ENCODE measurements at regions not wholly inside any gene's neighbourhood (a gene's known extent, or its start where the extent isn't known, plus 50 kb on each side); places are given as distances from the start of the nearest gene placed in this dataset.

GRCh38 chr13:61838568-61838967, 422.9 kb upstream of the PCDH20 start:
- no peak for DNase-seq (ENCODE audit: extremely low read depth, low read depth)
- TF ChIP-seq, protein P1, sequence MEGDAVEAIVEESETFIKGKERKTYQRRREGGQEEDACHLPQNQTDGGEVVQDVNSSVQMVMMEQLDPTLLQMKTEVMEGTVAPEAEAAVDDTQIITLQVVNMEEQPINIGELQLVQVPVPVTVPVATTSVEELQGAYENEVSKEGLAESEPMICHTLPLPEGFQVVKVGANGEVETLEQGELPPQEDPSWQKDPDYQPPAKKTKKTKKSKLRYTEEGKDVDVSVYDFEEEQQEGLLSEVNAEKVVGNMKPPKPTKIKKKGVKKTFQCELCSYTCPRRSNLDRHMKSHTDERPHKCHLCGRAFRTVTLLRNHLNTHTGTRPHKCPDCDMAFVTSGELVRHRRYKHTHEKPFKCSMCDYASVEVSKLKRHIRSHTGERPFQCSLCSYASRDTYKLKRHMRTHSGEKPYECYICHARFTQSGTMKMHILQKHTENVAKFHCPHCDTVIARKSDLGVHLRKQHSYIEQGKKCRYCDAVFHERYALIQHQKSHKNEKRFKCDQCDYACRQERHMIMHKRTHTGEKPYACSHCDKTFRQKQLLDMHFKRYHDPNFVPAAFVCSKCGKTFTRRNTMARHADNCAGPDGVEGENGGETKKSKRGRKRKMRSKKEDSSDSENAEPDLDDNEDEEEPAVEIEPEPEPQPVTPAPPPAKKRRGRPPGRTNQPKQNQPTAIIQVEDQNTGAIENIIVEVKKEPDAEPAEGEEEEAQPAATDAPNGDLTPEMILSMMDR (IDR thresholded peaks at IDR 0.05; ENCODE audit: low read depth, low read length): no peak

GRCh38 chr13:61833228-61833627, 417.6 kb upstream of the PCDH20 start:
- no peak for DNase-seq (ENCODE audit: extremely low read depth, low read depth)
- TF ChIP-seq, protein P1 (IDR thresholded peaks at IDR 0.05; ENCODE audit: low read depth, low read length): no peak

DNA sequence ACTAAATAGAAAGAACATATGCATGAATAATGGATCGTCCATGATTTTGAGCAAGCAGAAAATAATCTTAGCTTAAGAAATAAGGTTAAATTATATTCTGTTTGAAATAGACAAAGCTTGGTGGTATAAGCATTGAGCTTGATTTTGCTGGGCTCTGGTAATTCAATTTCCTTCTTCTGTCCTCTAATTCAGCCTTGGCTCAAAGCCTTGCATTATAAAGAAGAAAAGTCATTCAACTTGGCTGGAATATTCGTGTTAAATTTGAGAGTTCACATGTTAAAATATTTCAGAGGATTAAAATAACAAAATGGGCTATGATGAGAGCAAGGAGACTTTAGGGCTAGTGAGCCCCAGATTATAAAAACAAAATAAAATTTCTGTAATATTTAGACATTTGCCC, 415.4 kb upstream of the PCDH20 start:
- no peak for DNase-seq (ENCODE audit: extremely low read depth, low read depth)
- TF ChIP-seq, protein P1 (IDR thresholded peaks at IDR 0.05; ENCODE audit: low read depth, low read length): no peak

DNA sequence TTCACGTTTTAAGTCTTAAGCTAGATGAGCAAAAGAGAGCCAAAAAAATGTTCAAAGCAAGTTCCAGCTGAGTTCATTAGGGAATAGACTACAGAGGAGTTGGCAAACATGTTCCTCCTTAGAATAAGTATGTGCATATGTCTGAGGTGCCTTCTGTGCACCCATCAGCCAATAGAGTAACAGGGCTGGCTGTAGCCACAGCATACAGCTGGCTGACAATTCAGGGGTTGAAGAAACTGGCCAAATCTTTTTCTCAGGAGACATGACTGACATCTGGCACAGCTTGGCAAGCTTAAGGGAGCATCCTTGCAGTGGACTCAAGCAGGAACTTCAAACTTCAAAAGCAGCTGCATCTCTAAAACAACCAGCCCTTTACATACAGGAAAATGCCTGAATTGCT, 414.8 kb upstream of the PCDH20 start:
- TF ChIP-seq, protein P1 (IDR thresholded peaks at IDR 0.05; ENCODE audit: low read depth, low read length): no peak
- DNase-seq (ENCODE audit: extremely low read depth, low read depth): no peak

GRCh38 chr13:61824168-61824567, 408.5 kb upstream of the PCDH20 start:
- TF ChIP-seq, protein P1 (IDR thresholded peaks at IDR 0.05; ENCODE audit: low read depth, low read length): no peak
- DNase-seq (ENCODE audit: extremely low read depth, low read depth): no peak

DNA sequence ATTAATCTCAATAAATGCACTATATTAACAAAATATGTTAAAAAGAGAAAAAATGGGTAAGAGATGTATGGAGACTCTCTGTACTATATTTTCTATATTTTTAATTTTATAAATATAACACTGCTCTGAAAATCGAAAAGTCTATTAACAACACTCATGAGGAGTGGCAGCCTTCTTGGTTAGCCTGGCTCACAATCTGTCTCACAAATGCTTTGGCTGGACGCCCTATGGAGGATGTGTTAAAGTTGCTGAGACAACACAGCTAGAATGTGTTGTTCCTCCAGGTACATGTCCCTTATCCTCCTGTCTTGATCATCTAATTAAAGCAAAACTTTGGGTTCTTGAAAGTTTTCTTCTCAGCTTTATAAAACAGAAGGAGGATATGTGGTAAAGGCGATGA, 396.6 kb upstream of the PCDH20 start:
- no peak for DNase-seq (ENCODE audit: extremely low read depth, low read depth)
- TF ChIP-seq, protein P1 (IDR thresholded peaks at IDR 0.05; ENCODE audit: low read depth, low read length): no peak

DNA sequence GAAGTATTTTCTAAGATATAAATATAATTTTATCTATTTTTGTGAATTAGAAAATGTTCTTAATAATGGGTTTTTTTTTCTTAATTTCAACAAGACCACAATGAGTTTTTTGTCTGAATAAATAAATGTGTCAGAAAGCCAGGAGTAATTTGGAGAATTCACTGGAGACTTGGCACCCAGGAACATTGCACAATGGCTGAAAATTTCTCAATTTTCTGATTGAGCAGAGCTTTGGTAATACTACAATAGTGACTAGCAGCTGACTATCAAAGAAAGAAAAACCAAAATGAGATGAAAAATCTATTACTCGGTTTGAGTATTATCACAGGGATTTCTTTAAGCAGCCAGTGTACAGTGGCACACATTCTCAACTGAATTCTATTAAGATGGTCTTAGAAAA, 394.4 kb upstream of the PCDH20 start:
- TF ChIP-seq, protein P1 (IDR thresholded peaks at IDR 0.05; ENCODE audit: low read depth, low read length): no peak

More for the DNA sequence above, 394.4 kb upstream of the PCDH20 start:
- no peak for DNase-seq (ENCODE audit: extremely low read depth, low read depth)

Data from AG09319 (cell line).